Endothelial cell of umbilical vein (primary cell): ENCODE measurements at regions not wholly inside any gene's neighbourhood (a gene's known extent, or its start where the extent isn't known, plus 50 kb on each side); places are given as distances from the start of the nearest gene placed in this dataset.

ENCODE experiments used
- BruUV-seq: library from RNA; stranded (reverse); fragments of 400-500 nt; replicated peaks from 2 replicates; lab custom pipeline; 2021; lab: Mats Ljungman, UMichigan
- CTCF ChIA-PET: fragments of 300-600, 350-600 bp; sonication (Branson Sonifier 250); formaldehyde crosslinking; loops from one replicate; lab custom pipeline; 2021; ENCODE audit warnings: antibody characterized with exemption, inconsistent platforms; lab: Charles Lee
- POLR2A ChIA-PET: fragments of 300-600, 350-600 bp; sonication (Branson Sonifier 250); formaldehyde crosslinking; loops from one replicate; lab custom pipeline; 2021; ENCODE audit warnings: antibody characterized with exemption, inconsistent platforms; lab: Charles Lee
- DNase-seq: peaks from one replicate; pipeline ENCODE4 v3.0.0-alpha.2; 2011; ENCODE audit warnings: low read depth, low spot score
- FAIRE-seq: peaks from 2 replicates; lab custom pipeline; 2011; peaks lifted over from hg19 to GRCh38; lab: Jason Lieb, UNC
- H2AFZ ChIP-seq: 2 replicates; pipeline ENCODE4 v1.6.0; 2012; ENCODE audit warnings: low read depth, low read length, control low read depth, inconsistent platforms
- H3K27ac ChIP-seq: 2 replicates; pipeline ENCODE4 v1.5.1; 2011; ENCODE audit warnings: low read depth, mild to moderate bottlenecking, control low read depth, low read length, moderate library complexity; ENCODE audit not compliant: insufficient read depth
- H3K27me3 ChIP-seq, 2 experiments: 2 replicates each; pipeline versions ENCODE4 v1.6.0 to v1.6.1; 2011; ENCODE audit warnings: low read length in 2 of 2, mixed read lengths in 1 of 2; ENCODE audit not compliant: control insufficient read depth in 2 of 2, insufficient read depth in 2 of 2
- H3K36me3 ChIP-seq, 2 experiments: 2 replicates in 1 of 2; 3 replicates in 1 of 2; pipeline ENCODE4 v1.5.1; 2011; ENCODE audit warnings: low read length in 2 of 2, mild to moderate bottlenecking in 1 of 2, moderate library complexity in 1 of 2; ENCODE audit not compliant: control insufficient read depth in 2 of 2, insufficient read depth in 2 of 2; ENCODE audit errors: extremely low read depth in 1 of 2
- H3K4me1 ChIP-seq: 3 replicates; pipeline ENCODE4 v1.5.1; 2011; ENCODE audit warnings: mild to moderate bottlenecking, low read length; ENCODE audit not compliant: control insufficient read depth, insufficient read depth; ENCODE audit errors: extremely low read depth
- H3K4me2 ChIP-seq: 2 replicates; pipeline ENCODE4 v1.6.1; 2011; ENCODE audit warnings: low read length, control low read depth, mixed read lengths; ENCODE audit not compliant: insufficient read depth
- H3K4me3 ChIP-seq, 3 experiments: fragments of 200-600 bp in 1 of 3; sonication (generic), shearing (Covaris generic) in 1 of 3; replicated peaks in 1 of 3; 2 replicates each; pipeline ENCODE4 v1.5.1; 2011 to 2016; ENCODE audit warnings: control low read depth in 3 of 3, low read length in 3 of 3, mild to moderate bottlenecking in 2 of 3, inconsistent platforms in 1 of 3, low read depth in 1 of 3, moderate library complexity in 1 of 3; ENCODE audit not compliant: insufficient read depth in 1 of 3
- H3K79me2 ChIP-seq: 2 replicates; pipeline ENCODE4 v1.6.0; 2012; ENCODE audit warnings: low read length, inconsistent platforms; ENCODE audit not compliant: control insufficient read depth, insufficient read depth
- H3K9ac ChIP-seq: replicated peaks from 2 replicates; pipeline ENCODE3; 2011; ENCODE audit warnings: low read length, control low read depth; ENCODE audit not compliant: insufficient read depth; ENCODE audit errors: extremely low read depth
- H3K9me1 ChIP-seq: replicated peaks from 3 replicates; pipeline ENCODE4 v1.6.0; 2011; ENCODE audit warnings: mild to moderate bottlenecking, low read length; ENCODE audit not compliant: control insufficient read depth, insufficient read depth; ENCODE audit errors: extremely low read depth
- H3K9me3 ChIP-seq: replicated peaks from 2 replicates; pipeline ENCODE4 v1.5.1; 2012; ENCODE audit warnings: low read length, inconsistent platforms; ENCODE audit not compliant: control insufficient read depth, insufficient read depth
- H4K20me1 ChIP-seq: replicated peaks from 2 replicates; pipeline ENCODE3; 2011; ENCODE audit warnings: mild to moderate bottlenecking, low read length; ENCODE audit not compliant: control insufficient read depth, insufficient read depth; ENCODE audit errors: extremely low read depth
- FOS ChIP-seq: IDR thresholded peaks from 2 replicates; pipeline ENCODE4 v1.6.1; 2011; ENCODE audit warnings: mild to moderate bottlenecking, low read length, moderate library complexity, borderline replicate concordance; ENCODE audit not compliant: insufficient read depth
- MAX ChIP-seq: IDR thresholded peaks from 2 replicates; pipeline ENCODE4 v1.6.1; 2011; ENCODE audit not compliant: insufficient read depth, insufficient read length
- MYC ChIP-seq: IDR thresholded peaks from one replicate; pipeline ENCODE4 v1.6.1; 2011; ENCODE audit warnings: mild to moderate bottlenecking, low read depth, low read length
- POLR2AphosphoS5 ChIP-seq: IDR thresholded peaks from 2 replicates; pipeline ENCODE4 v1.6.1; 2012; ENCODE audit warnings: low read depth, mild to moderate bottlenecking, control low read depth, low read length, moderate library complexity; ENCODE audit not compliant: insufficient read depth
- dilution Hi-C: fragments of 300-500 bp; cut with MboI; formaldehyde crosslinking; loops from one replicate; pipeline ENCODE4 v1.15.0; 2019; ENCODE audit warnings: low sequenced_read_pairs; ENCODE audit not compliant: extremely low pct_ligation_motif_present
- intact Hi-C: fragments of 100-400 bp; cut with micrococcal nuclease; formaldehyde crosslinking; loops from one replicate; pipeline ENCODE4 v1.10.0; 2022
- TF ChIP-seq, protein P1 (sequence below), 2 donors: IDR thresholded peaks; 1 replicate in 1 of 2; 2 replicates in 1 of 2; pipeline ENCODE4 v1.5.1; 2011; ENCODE audit warnings: low read length in 2 of 2, mild to moderate bottlenecking in 2 of 2, moderate library complexity in 2 of 2, control low read depth in 1 of 2, inconsistent platforms in 1 of 2, low read depth in 1 of 2; ENCODE audit not compliant: insufficient read depth in 1 of 2; ENCODE audit errors: extremely low read depth in 1 of 2

DNA sequence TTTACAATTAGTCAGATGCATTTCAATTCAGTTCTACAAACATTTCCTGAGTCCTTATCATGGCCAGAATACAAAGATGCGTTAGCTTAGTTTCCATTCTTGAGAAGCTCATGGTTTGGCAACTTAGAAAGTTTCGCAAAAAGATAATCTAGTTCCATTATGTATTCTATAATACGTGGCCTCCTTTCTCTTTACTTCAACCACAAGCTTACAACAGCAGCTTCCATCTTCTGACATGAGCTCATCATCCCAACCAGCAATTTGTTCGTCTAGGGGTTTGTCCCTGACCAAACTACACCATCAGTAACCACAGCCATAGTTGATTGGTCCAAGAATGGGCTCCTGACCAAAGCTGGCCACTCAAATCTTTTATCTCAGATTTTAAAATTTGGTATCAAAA lies 267.6 kb upstream of the TBC1D5 start:
- Histone ChIP-seq H3K4me1 (no peaks in the 10 kb centered on the region), H3K79me2 (no peaks in the 10 kb centered on the region), H3K9ac (no peak overlapping the region), H3K9me1 (no peaks in the 10 kb centered on the region), H3K27me3 (no peaks in the 10 kb centered on the region), H3K4me2 (no peak overlapping the region), H3K4me3 (no peak overlapping the region), H4K20me1 (no peaks in the 10 kb centered on the region), H3K27ac (no peak overlapping the region), H3K9me3 (no peaks in the 10 kb centered on the region), H3K36me3 (no peaks in the 10 kb centered on the region), H2AFZ (no peak overlapping the region)
- ChIA-PET POLR2A (no interaction called here), CTCF (no interaction called here)
- intact Hi-C loops (no loop called here), dilution Hi-C loops (no loop called here)
- DNase-seq (no peak), FAIRE-seq (no peak)
- BruUV-seq = no TSS peak
- TF ChIP-seq POLR2AphosphoS5 (no peak), FOS (no peak)

DNA sequence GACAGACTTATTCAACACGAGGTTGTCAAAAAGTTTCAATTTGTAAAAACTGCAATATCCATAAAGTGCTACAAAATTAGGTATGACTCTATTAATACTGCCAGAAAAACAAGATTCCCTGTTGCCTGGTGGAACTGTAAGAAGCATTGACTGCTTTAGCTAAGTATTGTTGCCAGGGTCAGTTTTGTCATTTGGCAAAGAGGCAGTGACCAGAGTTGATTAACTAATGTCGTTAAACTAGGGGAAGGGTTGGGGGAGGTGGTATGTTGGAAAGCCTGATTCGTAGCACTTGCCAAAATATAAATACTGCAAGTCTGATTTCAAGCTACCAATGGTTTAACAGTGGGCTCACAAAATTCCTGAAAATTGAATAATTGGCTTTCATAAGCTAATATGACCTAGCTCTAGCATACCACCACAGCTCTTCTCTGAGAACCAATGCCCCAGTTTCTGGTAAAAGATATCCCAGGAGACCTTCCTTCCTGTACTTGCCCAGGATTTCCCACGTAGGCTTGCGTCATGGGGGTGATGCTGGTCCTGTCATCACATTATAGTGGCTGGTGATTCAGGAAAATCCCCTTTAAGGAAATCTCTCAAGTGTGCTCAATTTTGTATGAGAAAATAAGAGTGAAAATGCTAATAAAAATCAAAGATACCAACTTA lies 266.4 kb upstream of the TBC1D5 start:
- ChIA-PET POLR2A (no interaction called here), CTCF (no interaction called here)
- no peak for FAIRE-seq
- no peak overlapping the region for H3K9ac ChIP-seq
- no peaks in the 10 kb centered on the region for H3K4me1 ChIP-seq
- dilution Hi-C loops (no loop called here), intact Hi-C loops (no loop called here)
- no peaks in the 10 kb centered on the region for H3K79me2 ChIP-seq
- no peaks in the 10 kb centered on the region for H3K9me1 ChIP-seq
- DNase-seq = no peak
- no TSS peak for BruUV-seq
- no peak overlapping the region for H3K27ac ChIP-seq
- H3K4me3 ChIP-seq = no peak overlapping the region
- H3K9me3 ChIP-seq = no peaks in the 10 kb centered on the region
- H3K27me3 ChIP-seq = no peaks in the 10 kb centered on the region
- no peak overlapping the region for H2AFZ ChIP-seq
- H3K4me2 ChIP-seq = no peak overlapping the region
- TF ChIP-seq MYC (no peak), FOS (no peak), MAX (no peak)
- TF ChIP-seq, protein P1, sequence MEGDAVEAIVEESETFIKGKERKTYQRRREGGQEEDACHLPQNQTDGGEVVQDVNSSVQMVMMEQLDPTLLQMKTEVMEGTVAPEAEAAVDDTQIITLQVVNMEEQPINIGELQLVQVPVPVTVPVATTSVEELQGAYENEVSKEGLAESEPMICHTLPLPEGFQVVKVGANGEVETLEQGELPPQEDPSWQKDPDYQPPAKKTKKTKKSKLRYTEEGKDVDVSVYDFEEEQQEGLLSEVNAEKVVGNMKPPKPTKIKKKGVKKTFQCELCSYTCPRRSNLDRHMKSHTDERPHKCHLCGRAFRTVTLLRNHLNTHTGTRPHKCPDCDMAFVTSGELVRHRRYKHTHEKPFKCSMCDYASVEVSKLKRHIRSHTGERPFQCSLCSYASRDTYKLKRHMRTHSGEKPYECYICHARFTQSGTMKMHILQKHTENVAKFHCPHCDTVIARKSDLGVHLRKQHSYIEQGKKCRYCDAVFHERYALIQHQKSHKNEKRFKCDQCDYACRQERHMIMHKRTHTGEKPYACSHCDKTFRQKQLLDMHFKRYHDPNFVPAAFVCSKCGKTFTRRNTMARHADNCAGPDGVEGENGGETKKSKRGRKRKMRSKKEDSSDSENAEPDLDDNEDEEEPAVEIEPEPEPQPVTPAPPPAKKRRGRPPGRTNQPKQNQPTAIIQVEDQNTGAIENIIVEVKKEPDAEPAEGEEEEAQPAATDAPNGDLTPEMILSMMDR (IDR thresholded peaks at IDR 0.05; ENCODE audit: extremely low read depth in 1 of 2, insufficient read depth in 1 of 2, low read depth in 1 of 2, low read length in 2 of 2) = no peak
- H4K20me1 ChIP-seq = no peaks in the 10 kb centered on the region
- H3K36me3 ChIP-seq = no peaks in the 10 kb centered on the region
